ENCODE measurements at regions not wholly inside any gene's neighbourhood (a gene's known extent, or its start where the extent isn't known, plus 50 kb on each side); places are given as distances from the start of the nearest gene placed in this dataset.
A peak's percentile ranks its signal among the peaks of the same experiment; 100 is the strongest.
"Not testable (repeated sequence)": the region's sequence is repeated elsewhere in the genome, so short reads cannot be mapped to it uniquely, and the experiment has no call there.

DNA sequence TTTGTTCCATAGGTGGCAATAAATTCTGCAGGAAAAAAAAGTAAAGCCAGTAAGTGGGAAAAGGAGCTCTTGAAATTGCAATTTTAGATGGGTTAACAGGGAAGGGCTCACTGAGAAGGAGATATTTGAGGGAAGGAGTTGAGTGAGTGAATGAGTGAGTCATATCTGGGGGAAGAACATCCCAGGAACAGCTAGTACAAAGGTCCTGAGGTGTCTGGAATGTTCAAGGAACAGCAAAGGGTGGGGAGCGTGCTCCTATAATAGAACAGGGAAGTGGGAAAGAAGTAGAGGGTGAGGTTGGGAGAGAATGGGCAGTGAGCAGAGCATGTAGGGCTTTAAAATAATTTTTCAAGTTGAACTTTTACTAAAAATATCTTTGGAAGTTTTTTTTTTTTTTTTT, 68.0 kb upstream of the PSME4 start:
- H3K4me1 ChIP-seq: peaks cover 0 to 8% of the 10 kb centered on the region in 2 donors
- H3K27me3 ChIP-seq: no peaks in the 10 kb centered on the region
- DNase-seq (ENCODE audit: low spot score): no peak
- no peak overlapping the region for H3K27ac ChIP-seq
- no peaks in the 10 kb centered on the region for H3K9me3 ChIP-seq
- no peaks in the 10 kb centered on the region for H3K36me3 ChIP-seq
- TF ChIP-seq, protein P1, sequence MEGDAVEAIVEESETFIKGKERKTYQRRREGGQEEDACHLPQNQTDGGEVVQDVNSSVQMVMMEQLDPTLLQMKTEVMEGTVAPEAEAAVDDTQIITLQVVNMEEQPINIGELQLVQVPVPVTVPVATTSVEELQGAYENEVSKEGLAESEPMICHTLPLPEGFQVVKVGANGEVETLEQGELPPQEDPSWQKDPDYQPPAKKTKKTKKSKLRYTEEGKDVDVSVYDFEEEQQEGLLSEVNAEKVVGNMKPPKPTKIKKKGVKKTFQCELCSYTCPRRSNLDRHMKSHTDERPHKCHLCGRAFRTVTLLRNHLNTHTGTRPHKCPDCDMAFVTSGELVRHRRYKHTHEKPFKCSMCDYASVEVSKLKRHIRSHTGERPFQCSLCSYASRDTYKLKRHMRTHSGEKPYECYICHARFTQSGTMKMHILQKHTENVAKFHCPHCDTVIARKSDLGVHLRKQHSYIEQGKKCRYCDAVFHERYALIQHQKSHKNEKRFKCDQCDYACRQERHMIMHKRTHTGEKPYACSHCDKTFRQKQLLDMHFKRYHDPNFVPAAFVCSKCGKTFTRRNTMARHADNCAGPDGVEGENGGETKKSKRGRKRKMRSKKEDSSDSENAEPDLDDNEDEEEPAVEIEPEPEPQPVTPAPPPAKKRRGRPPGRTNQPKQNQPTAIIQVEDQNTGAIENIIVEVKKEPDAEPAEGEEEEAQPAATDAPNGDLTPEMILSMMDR (IDR thresholded peaks at IDR 0.05): no peak
- H3K4me3 ChIP-seq: no peak overlapping the region

DNA sequence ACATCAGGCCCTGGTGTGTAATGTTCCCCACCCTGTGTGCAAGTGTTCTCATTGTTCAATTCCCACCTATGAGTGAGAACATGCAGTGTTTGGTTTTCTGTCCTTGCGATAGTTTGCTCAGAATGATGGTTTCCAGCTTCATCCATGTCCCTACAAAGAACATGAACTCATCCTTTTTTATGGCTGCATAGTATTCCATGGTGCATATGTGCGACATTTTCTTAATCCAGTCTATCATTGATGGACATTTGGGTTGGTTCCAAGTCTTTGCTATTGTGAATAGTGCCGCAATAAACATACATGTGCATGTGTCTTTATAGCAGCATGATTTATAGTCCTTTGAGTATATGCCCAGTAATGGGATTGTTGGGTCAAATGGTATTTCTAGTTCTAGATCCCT, 60.5 kb upstream of the PSME4 start:
- not testable (repeated sequence) for H3K4me3 ChIP-seq; H3K27ac ChIP-seq; H3K27me3 ChIP-seq; DNase-seq (ENCODE audit: low spot score); H3K36me3 ChIP-seq; H3K9me3 ChIP-seq
- H3K4me1 ChIP-seq: peaks cover 0 to 14% of the 10 kb centered on the region in 2 donors

DNA sequence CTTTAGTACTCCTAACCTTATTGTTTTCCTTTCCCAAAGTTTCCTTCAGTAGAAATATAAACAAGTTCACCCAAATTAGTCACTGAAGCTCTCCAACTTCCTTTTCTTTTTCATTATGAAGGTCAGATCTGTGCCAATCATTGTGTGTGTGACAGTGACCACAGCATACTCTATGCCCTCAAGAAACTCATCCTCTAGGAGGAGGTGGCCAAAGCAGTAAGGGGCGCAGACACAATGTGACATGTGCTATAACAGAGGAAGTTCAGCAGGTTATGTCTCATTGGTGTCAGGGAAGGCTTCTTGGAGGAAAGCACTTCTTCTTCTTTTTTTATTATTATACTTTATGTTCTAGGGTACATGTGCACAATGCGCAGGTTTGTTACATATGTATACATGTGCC, 60.0 kb upstream of the PSME4 start:
- Histone ChIP-seq H3K27ac (peak overlapping the region; percentile 27 to 59), H3K27me3 (no peaks in the 10 kb centered on the region), H3K36me3 (no peaks in the 10 kb centered on the region), H3K9me3 (no peaks in the 10 kb centered on the region), H3K4me1 (peaks cover 0 to 14% of the 10 kb centered on the region in 2 donors), H3K4me3 (no peak overlapping the region)
- TF ChIP-seq, protein P1 (IDR thresholded peaks at IDR 0.05): no peak
- DNase-seq (ENCODE audit: low spot score): no peak

GRCh38 chr2:54030396-54030741, 59.6 kb upstream of the PSME4 start:
- Histone ChIP-seq H3K4me1 (peaks cover 0 to 14% of the 10 kb centered on the region in 2 donors), H3K9me3 (no peaks in the 10 kb centered on the region), H3K27ac (peak overlapping the region; percentile 27 to 59), H3K36me3 (no peaks in the 10 kb centered on the region), H3K4me3 (no peak overlapping the region), H3K27me3 (no peaks in the 10 kb centered on the region)
- no peak for DNase-seq (ENCODE audit: low spot score)
- TF ChIP-seq, protein P1 (IDR thresholded peaks at IDR 0.05): no peak

GRCh38 chr2:54029721-54030395, 59.1 kb upstream of the PSME4 start:
- H3K27ac ChIP-seq: peak overlapping the region; percentile 27 to 59
- H3K36me3 ChIP-seq: no peaks in the 10 kb centered on the region
- H3K4me3 ChIP-seq: no peak overlapping the region
- H3K9me3 ChIP-seq: no peaks in the 10 kb centered on the region
- H3K27me3 ChIP-seq: no peaks in the 10 kb centered on the region
- no peak for DNase-seq (ENCODE audit: low spot score)
- H3K4me1 ChIP-seq: peaks cover 0 to 14% of the 10 kb centered on the region in 2 donors
- TF ChIP-seq, protein P1 (IDR thresholded peaks at IDR 0.05): no peak

DNA sequence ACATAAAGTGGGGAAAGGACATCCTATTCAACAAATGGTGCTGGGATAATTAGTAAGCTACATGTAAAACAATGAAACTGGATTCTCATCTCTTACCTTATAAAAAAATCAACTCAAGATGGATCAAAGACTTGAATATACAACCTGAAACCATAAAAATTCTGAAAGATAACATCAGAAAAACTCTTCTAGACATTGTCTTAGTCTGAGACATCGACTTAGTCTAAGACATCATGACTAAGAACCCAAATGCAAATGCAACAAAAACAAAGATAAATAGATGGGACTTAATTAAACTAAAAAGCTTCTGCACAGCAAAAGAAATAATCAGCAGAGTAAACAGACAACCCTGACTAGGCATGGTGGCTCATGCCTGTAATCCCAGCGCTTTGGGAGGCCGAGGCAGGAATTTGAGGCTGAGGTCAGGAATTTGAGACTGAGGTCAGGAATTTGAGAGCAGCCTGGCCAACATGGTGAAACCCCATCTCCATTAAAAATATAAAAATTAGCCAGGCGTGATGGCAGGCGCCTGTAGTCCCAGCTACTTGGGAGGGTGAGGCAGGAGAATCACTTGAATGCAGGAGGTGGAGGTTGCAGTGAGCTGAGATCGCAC, 54.8 kb upstream of the PSME4 start:
- not testable (repeated sequence) for H3K4me3 ChIP-seq; H3K36me3 ChIP-seq; H3K9me3 ChIP-seq; H3K27me3 ChIP-seq; H3K27ac ChIP-seq; DNase-seq (ENCODE audit: low spot score)
- peaks cover 0 to 11% of the 10 kb centered on the region in 2 donors for H3K4me1 ChIP-seq

DNA sequence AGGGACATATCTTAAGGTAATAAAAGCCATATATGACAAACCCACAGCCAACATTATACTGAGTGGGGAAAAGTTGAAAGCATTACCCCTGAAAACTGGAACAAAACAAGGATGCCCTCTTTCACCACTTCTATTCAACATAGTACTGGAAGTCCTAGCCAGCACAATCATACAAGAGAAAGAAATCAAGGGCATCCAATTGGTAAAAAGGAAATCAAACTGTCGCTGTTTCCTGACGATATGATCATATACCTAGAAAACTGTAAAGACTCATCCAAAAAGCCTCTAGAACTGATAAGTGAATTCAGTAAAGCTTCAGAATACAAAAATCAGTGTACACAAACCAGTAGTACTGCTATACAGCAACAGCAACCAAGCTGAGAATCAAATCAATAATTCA, 53.8 kb upstream of the PSME4 start:
- TF ChIP-seq, protein P1 (IDR thresholded peaks at IDR 0.05): no peak
- Histone ChIP-seq H3K9me3 (peaks cover 0 to 10% of the 10 kb centered on the region in 2 donors), H3K27me3 (no peaks in the 10 kb centered on the region), H3K27ac (no peak overlapping the region), H3K36me3 (no peaks in the 10 kb centered on the region), H3K4me3 (no peak overlapping the region), H3K4me1 (peaks cover 0 to 1% of the 10 kb centered on the region in 2 donors)
- DNase-seq (ENCODE audit: low spot score): no peak

All from right atrium auricular region (tissue), 2 donors.